Skeletal muscle satellite cell (primary cell): ENCODE measurements at regions not wholly inside any gene's neighbourhood (a gene's known extent, or its start where the extent isn't known, plus 50 kb on each side); places are given as distances from the start of the nearest gene placed in this dataset.

ENCODE experiments used
- H3K27me3 ChIP-seq: 2 replicates; pipeline ENCODE4 v1.7.0; 2013; ENCODE audit warnings: low read length; ENCODE audit not compliant: control insufficient read depth, insufficient read depth
- H3K36me3 ChIP-seq: 2 replicates; pipeline ENCODE4 v1.7.0; 2013; ENCODE audit warnings: mild to moderate bottlenecking, control low read depth, low read length; ENCODE audit not compliant: insufficient read depth
- H3K4me1 ChIP-seq: 2 replicates; pipeline ENCODE4 v1.7.0; 2013; ENCODE audit warnings: low read length; ENCODE audit not compliant: control insufficient read depth, insufficient read depth
- H3K4me2 ChIP-seq: 2 replicates; pipeline ENCODE4 v1.7.0; 2013; ENCODE audit warnings: mild to moderate bottlenecking, low read length
- H3K4me3 ChIP-seq: 2 replicates; pipeline ENCODE4 v1.7.0; 2013; ENCODE audit warnings: low read length
- H3K9ac ChIP-seq: 2 replicates; pipeline ENCODE4 v1.7.0; 2013; ENCODE audit warnings: mild to moderate bottlenecking, low read depth, low read length, moderate library complexity
- H3K9me3 ChIP-seq: replicated peaks from 2 replicates; pipeline ENCODE4 v1.7.0; 2013; ENCODE audit warnings: mild to moderate bottlenecking, control low read depth, low read length

GRCh38 chr6:71035871-71036270 is 79.0 kb upstream of the B3GAT2 start:
- no peaks in the 10 kb centered on the region for H3K4me1 ChIP-seq
- no peak overlapping the region for H3K4me3 ChIP-seq
- no peak overlapping the region for H3K4me2 ChIP-seq
- H3K27me3 ChIP-seq = peaks cover 15% of the 10 kb centered on the region
- no peak overlapping the region for H3K9ac ChIP-seq
- no peaks in the 10 kb centered on the region for H3K9me3 ChIP-seq
- H3K36me3 ChIP-seq = no peaks in the 10 kb centered on the region

- Histone ChIP-seq H3K9me3 (no peaks in the 10 kb centered on the region), H3K9ac (no peak overlapping the region), H3K27me3 (peaks cover 21% of the 10 kb centered on the region), H3K4me2 (no peak overlapping the region), H3K36me3 (no peaks in the 10 kb centered on the region), H3K4me1 (no peaks in the 10 kb centered on the region), H3K4me3 (no peak overlapping the region)
Measured at GRCh38 chr6:71038711-71039344, 82.0 kb upstream of the B3GAT2 start.

- Histone ChIP-seq H3K9me3 (no peaks in the 10 kb centered on the region), H3K4me1 (no peaks in the 10 kb centered on the region), H3K27me3 (peaks cover 21% of the 10 kb centered on the region), H3K36me3 (no peaks in the 10 kb centered on the region), H3K9ac (no peak overlapping the region), H3K4me2 (no peak overlapping the region), H3K4me3 (no peak overlapping the region)
Measured at GRCh38 chr6:71040043-71040442, 83.2 kb upstream of the B3GAT2 start.

GRCh38 chr6:71040841-71041240 is 84.0 kb upstream of the B3GAT2 start:
- Histone ChIP-seq H3K4me1 (no peaks in the 10 kb centered on the region), H3K4me3 (no peak overlapping the region), H3K36me3 (no peaks in the 10 kb centered on the region), H3K9ac (no peak overlapping the region), H3K4me2 (no peak overlapping the region), H3K27me3 (peaks cover 21% of the 10 kb centered on the region), H3K9me3 (no peaks in the 10 kb centered on the region)

GRCh38 chr6:71043902-71044301 is 87.0 kb upstream of the B3GAT2 start:
- Histone ChIP-seq H3K9ac (no peak overlapping the region), H3K9me3 (no peaks in the 10 kb centered on the region), H3K4me2 (no peak overlapping the region), H3K27me3 (peaks cover 27% of the 10 kb centered on the region), H3K4me3 (no peak overlapping the region), H3K36me3 (no peaks in the 10 kb centered on the region), H3K4me1 (no peaks in the 10 kb centered on the region)

GRCh38 chr6:71044753-71045152 is 87.9 kb upstream of the B3GAT2 start:
- peaks cover 20% of the 10 kb centered on the region for H3K27me3 ChIP-seq
- H3K9me3 ChIP-seq = no peaks in the 10 kb centered on the region
- no peak overlapping the region for H3K4me2 ChIP-seq
- H3K36me3 ChIP-seq = no peaks in the 10 kb centered on the region
- no peak overlapping the region for H3K9ac ChIP-seq
- no peak overlapping the region for H3K4me3 ChIP-seq
- no peaks in the 10 kb centered on the region for H3K4me1 ChIP-seq

- Histone ChIP-seq H3K4me2 (no peak overlapping the region), H3K27me3 (peaks cover 16% of the 10 kb centered on the region), H3K9ac (no peak overlapping the region), H3K36me3 (no peaks in the 10 kb centered on the region), H3K9me3 (no peaks in the 10 kb centered on the region), H3K4me3 (no peak overlapping the region), H3K4me1 (no peaks in the 10 kb centered on the region)
Measured at GRCh38 chr6:71045296-71045695, 88.4 kb upstream of the B3GAT2 start.

GRCh38 chr6:71047417-71047816 is 90.6 kb upstream of the B3GAT2 start:
- Histone ChIP-seq H3K4me3 (no peak overlapping the region), H3K36me3 (no peaks in the 10 kb centered on the region), H3K27me3 (peaks cover 12% of the 10 kb centered on the region), H3K9me3 (no peaks in the 10 kb centered on the region), H3K4me1 (no peaks in the 10 kb centered on the region), H3K9ac (no peak overlapping the region), H3K4me2 (no peak overlapping the region)

GRCh38 chr6:71048320-71049164 is 91.7 kb upstream of the B3GAT2 start:
- peaks cover 8% of the 10 kb centered on the region for H3K27me3 ChIP-seq
- H3K36me3 ChIP-seq = no peaks in the 10 kb centered on the region
- no peak overlapping the region for H3K4me3 ChIP-seq
- H3K4me2 ChIP-seq = no peak overlapping the region
- no peaks in the 10 kb centered on the region for H3K9me3 ChIP-seq
- H3K4me1 ChIP-seq = no peaks in the 10 kb centered on the region
- no peak overlapping the region for H3K9ac ChIP-seq

GRCh38 chr6:71049198-71049770 is 92.4 kb upstream of the B3GAT2 start:
- Histone ChIP-seq H3K9me3 (no peaks in the 10 kb centered on the region), H3K27me3 (peaks cover 8% of the 10 kb centered on the region), H3K4me1 (no peaks in the 10 kb centered on the region), H3K4me2 (no peak overlapping the region), H3K36me3 (no peaks in the 10 kb centered on the region), H3K9ac (no peak overlapping the region), H3K4me3 (no peak overlapping the region)

- no peaks in the 10 kb centered on the region for H3K36me3 ChIP-seq
- H3K9me3 ChIP-seq = no peaks in the 10 kb centered on the region
- H3K27me3 ChIP-seq = no peaks in the 10 kb centered on the region
- no peak overlapping the region for H3K9ac ChIP-seq
- no peak overlapping the region for H3K4me3 ChIP-seq
- H3K4me1 ChIP-seq = no peaks in the 10 kb centered on the region
- H3K4me2 ChIP-seq = no peak overlapping the region
Measured at GRCh38 chr6:71053475-71053874, 96.6 kb upstream of the B3GAT2 start.
